Natural killer cell (primary cell): ENCODE measurements at regions not wholly inside any gene's neighbourhood (a gene's known extent, or its start where the extent isn't known, plus 50 kb on each side); places are given as distances from the start of the nearest gene placed in this dataset.

Experiments used
- ATAC-seq, 3 donors: fragments of 150-1000 bp in 2 of 3; fragments of 200-7000 bp in 1 of 3; cut with Tn5 transposase; 1 replicate in 1 of 3; 2 replicates in 2 of 3; pipeline ENCODE4 v1.10.0; 2021; ENCODE audit warnings: mild to moderate bottlenecking in 2 of 3, moderate library complexity in 2 of 3
- DNase-seq, 2 donors: peaks; one replicate each; pipeline versions ENCODE4 v3.0.0 to v3.0.0-alpha.2; 2013 to 2021; ENCODE audit warnings: mixed read lengths in 1 of 2
- H3K27ac ChIP-seq: one replicate; pipeline ENCODE4 v1.5.1; 2013; ENCODE audit warnings: mild to moderate bottlenecking, low read length
- H3K27me3 ChIP-seq: one replicate; pipeline ENCODE4 v1.6.1; 2013; ENCODE audit warnings: low read length; ENCODE audit not compliant: control insufficient read depth, insufficient read depth
- H3K36me3 ChIP-seq: one replicate; pipeline ENCODE4 v1.6.1; 2013; ENCODE audit warnings: low read length; ENCODE audit not compliant: control insufficient read depth, insufficient read depth
- H3K4me1 ChIP-seq: one replicate; pipeline ENCODE4 v1.6.1; 2013; ENCODE audit warnings: low read length; ENCODE audit not compliant: control insufficient read depth, insufficient read depth
- H3K4me3 ChIP-seq: one replicate; pipeline ENCODE4 v1.5.1; 2013; ENCODE audit warnings: low read length
- H3K9me3 ChIP-seq: one replicate; pipeline ENCODE4 v1.6.1; 2013; ENCODE audit warnings: low read length; ENCODE audit not compliant: control insufficient read depth, insufficient read depth
- H3K27ac Mint-ChIP-seq, 2 donors: one replicate each; pipeline ENCODE4 v1.8.0; 2022; ENCODE audit warnings: mild to moderate bottlenecking in 2 of 2, mixed read lengths in 2 of 2, moderate library complexity in 1 of 2
- H3K27me3 Mint-ChIP-seq, 2 donors: one replicate each; pipeline ENCODE4 v1.8.0; 2022; ENCODE audit warnings: low read depth in 2 of 2, mixed read lengths in 2 of 2
- H3K36me3 Mint-ChIP-seq: one replicate; pipeline ENCODE4 v1.8.0; 2022; ENCODE audit warnings: mixed read lengths
- H3K4me1 Mint-ChIP-seq, 2 donors: one replicate each; pipeline ENCODE4 v1.8.0; 2022; ENCODE audit warnings: mixed read lengths in 2 of 2
- H3K4me3 Mint-ChIP-seq: one replicate; pipeline ENCODE4 v1.8.0; 2022; ENCODE audit warnings: mild to moderate bottlenecking, moderate library complexity, mixed read lengths
- H3K9me3 Mint-ChIP-seq, 2 donors: one replicate each; pipeline ENCODE4 v1.8.0; 2022; ENCODE audit warnings: mixed read lengths in 2 of 2
- CTCF ChIP-seq: fragments of 200-600 bp; IDR thresholded peaks from one replicate; pipeline ENCODE4 v1.8.0; 2022; ENCODE audit warnings: antibody characterized with exemption
- WGBS: methylation state at CpG from one replicate; pipeline ENCODE4 v1.1.7; 2013; ENCODE audit warnings: missing lambda C conversion rate; ENCODE audit not compliant: insufficient coverage; 5-methylcytosine and 5-hydroxymethylcytosine counted together
- intact Hi-C: fragments of 100-400 bp; cut with micrococcal nuclease; formaldehyde crosslinking; loops from one replicate; pipeline ENCODE4 v1.14.2; 2022

GRCh38 chr15:96701877-96702276 is 371.4 kb downstream of the NR2F2 start:
- H3K9me3 Mint-ChIP-seq, result no peaks in the 10 kb centered on the region

GRCh38 chr15:96702589-96702988 is 372.1 kb downstream of the NR2F2 start:
- Histone ChIP-seq H3K27ac (no peak overlapping the region), H3K4me1 (no peaks in the 10 kb centered on the region), H3K9me3 (no peaks in the 10 kb centered on the region), H3K4me3 (no peak overlapping the region), H3K27me3 (no peaks in the 10 kb centered on the region), H3K36me3 (no peaks in the 10 kb centered on the region)
- Mint-ChIP-seq H3K4me3 (no peak overlapping the region), H3K27ac (no peak overlapping the region), H3K9me3 (no peaks in the 10 kb centered on the region), H3K27me3 (peaks cover 0 to 10% of the 10 kb centered on the region in 2 donors), H3K36me3 (no peaks in the 10 kb centered on the region), H3K4me1 (no peaks in the 10 kb centered on the region)
- DNase-seq, result no peak
- no peak for TF ChIP-seq CTCF
- 61% methylated on average over 3 of the region's 4 CpGs for WGBS
- ATAC-seq, result no peak
- intact Hi-C loops, result no loop called here

More at GRCh38 chr15:96701877-96702276, 371.4 kb downstream of the NR2F2 start:
- Histone ChIP-seq H3K4me1 (no peaks in the 10 kb centered on the region), H3K36me3 (no peaks in the 10 kb centered on the region), H3K27me3 (no peaks in the 10 kb centered on the region), H3K27ac (no peak overlapping the region), H3K4me3 (no peak overlapping the region), H3K9me3 (no peaks in the 10 kb centered on the region)
- intact Hi-C loops, result no loop called here
- no peaks in the 10 kb centered on the region for H3K36me3 Mint-ChIP-seq
- no peak overlapping the region for H3K27ac Mint-ChIP-seq
- no peak for TF ChIP-seq CTCF
- ATAC-seq (no peak), DNase-seq (no peak)
- no peaks in the 10 kb centered on the region for H3K4me1 Mint-ChIP-seq
- 100% methylated on average over 1 of the region's 2 CpGs for WGBS
- H3K4me3 Mint-ChIP-seq, result no peak overlapping the region
- peaks cover 0 to 9% of the 10 kb centered on the region in 2 donors for H3K27me3 Mint-ChIP-seq

GRCh38 chr15:96703091-96703490 is 372.6 kb downstream of the NR2F2 start:
- Histone ChIP-seq H3K27ac (no peak overlapping the region), H3K9me3 (no peaks in the 10 kb centered on the region), H3K4me1 (no peaks in the 10 kb centered on the region), H3K4me3 (no peak overlapping the region), H3K36me3 (no peaks in the 10 kb centered on the region), H3K27me3 (no peaks in the 10 kb centered on the region)
- no peak for ATAC-seq
- TF ChIP-seq CTCF, result no peak
- no peak overlapping the region for H3K4me3 Mint-ChIP-seq
- intact Hi-C loops, result no loop called here
- H3K27ac Mint-ChIP-seq, result no peak overlapping the region
- DNase-seq, result no peak
- no peaks in the 10 kb centered on the region for H3K9me3 Mint-ChIP-seq
- peaks cover 0 to 10% of the 10 kb centered on the region in 2 donors for H3K27me3 Mint-ChIP-seq
- H3K4me1 Mint-ChIP-seq, result no peaks in the 10 kb centered on the region
- 38% methylated on average over 3 of the region's 3 CpGs for WGBS
- H3K36me3 Mint-ChIP-seq, result no peaks in the 10 kb centered on the region

- TF ChIP-seq CTCF, result no peak
- Histone ChIP-seq H3K27ac (no peak overlapping the region), H3K4me3 (no peak overlapping the region), H3K36me3 (no peaks in the 10 kb centered on the region), H3K27me3 (no peaks in the 10 kb centered on the region), H3K4me1 (no peaks in the 10 kb centered on the region), H3K9me3 (no peaks in the 10 kb centered on the region)
- Mint-ChIP-seq H3K36me3 (no peaks in the 10 kb centered on the region), H3K27ac (no peak overlapping the region), H3K4me1 (no peaks in the 10 kb centered on the region), H3K27me3 (peaks cover 0 to 10% of the 10 kb centered on the region in 2 donors), H3K9me3 (no peaks in the 10 kb centered on the region), H3K4me3 (no peak overlapping the region)
- WGBS, result 56% methylated on average over 5 of the region's 5 CpGs
- DNase-seq (no peak), ATAC-seq (no peak)
- intact Hi-C loops, result no loop called here
These were observed 373.5 kb downstream of the NR2F2 start for GRCh38 chr15:96703794-96704550.
